H1 (cell line): ENCODE measurements at regions not wholly inside any gene's neighbourhood (a gene's known extent, or its start where the extent isn't known, plus 50 kb on each side); places are given as distances from the start of the nearest gene placed in this dataset.

Experiments
- CTCF ChIA-PET: fragments of 300-600 bp; sonication (Branson Sonifier 250); formaldehyde crosslinking; loops from one replicate; lab custom pipeline; 2021; ENCODE audit not compliant: partially characterized antibody; lab: Charles Lee
- POLR2A ChIA-PET: fragments of 300-600 bp; sonication (Branson Sonifier 250); formaldehyde crosslinking; loops from one replicate; lab custom pipeline; 2021; ENCODE audit warnings: inconsistent platforms; ENCODE audit not compliant: partially characterized antibody; lab: Charles Lee
- DNase-seq, 2 experiments: peaks; one replicate each; pipeline versions ENCODE4 v3.0.0 to v3.0.0-alpha.2; 2010 to 2022; ENCODE audit warnings: low spot score in 2 of 2, low read depth in 1 of 2, mixed read lengths in 1 of 2
- FAIRE-seq: peaks from 2 replicates; lab custom pipeline; 2011; peaks lifted over from hg19 to GRCh38; lab: Jason Lieb, UNC
- H2AFZ ChIP-seq: 2 replicates; pipeline ENCODE4 v1.8.1; 2012; ENCODE audit warnings: low read length, inconsistent platforms
- H2AK5ac ChIP-seq: 2 replicates; pipeline ENCODE4 v1.6.1; 2013; ENCODE audit warnings: low read depth, low read length
- H2BK120ac ChIP-seq: replicated peaks from 2 replicates; pipeline ENCODE3; 2013; ENCODE audit warnings: low read depth, low read length, inconsistent platforms
- H2BK12ac ChIP-seq: 2 replicates; pipeline ENCODE4 v1.6.1; 2013; ENCODE audit warnings: low read depth, low read length
- H2BK15ac ChIP-seq: 2 replicates; pipeline ENCODE4 v1.6.1; 2013; ENCODE audit warnings: low read length
- H2BK20ac ChIP-seq: 2 replicates; pipeline ENCODE4 v1.6.1; 2013; ENCODE audit warnings: low read length
- H2BK5ac ChIP-seq: 2 replicates; pipeline ENCODE4 v1.6.1; 2013; ENCODE audit warnings: low read depth, low read length
- H3K14ac ChIP-seq: 2 replicates; pipeline ENCODE4 v1.6.1; 2013; ENCODE audit warnings: inconsistent platforms; ENCODE audit not compliant: insufficient read length
- H3K18ac ChIP-seq: 2 replicates; pipeline ENCODE4 v1.6.1; 2013; ENCODE audit warnings: low read length; ENCODE audit errors: extremely low read depth
- H3K23ac ChIP-seq: 2 replicates; pipeline ENCODE4 v1.6.1; 2013; ENCODE audit warnings: inconsistent platforms; ENCODE audit not compliant: insufficient read length
- H3K23me2 ChIP-seq: 2 replicates; pipeline ENCODE4 v1.6.1; 2013; ENCODE audit warnings: low read depth, low read length
- H3K27ac ChIP-seq: 2 replicates; pipeline ENCODE4 v1.6.1; 2011; ENCODE audit warnings: low read depth, low read length, inconsistent platforms
- H3K27me3 ChIP-seq, 4 experiments: replicated peaks in 1 of 4; 1 replicate in 1 of 4; 2 replicates in 3 of 4; pipeline versions ENCODE4 v1.6.1 to v1.8.1; 2011 to 2013; ENCODE audit warnings: low read length in 3 of 4, mild to moderate bottlenecking in 3 of 4, inconsistent platforms in 2 of 4, mixed read lengths in 2 of 4, moderate library complexity in 1 of 4; ENCODE audit not compliant: control insufficient read depth in 3 of 4, insufficient read depth in 3 of 4; ENCODE audit errors: extremely low read depth in 1 of 4
- H3K36me3 ChIP-seq, 4 experiments: 2 replicates each; pipeline versions ENCODE4 v1.6.1 to v1.8.1; 2011 to 2013; ENCODE audit warnings: mild to moderate bottlenecking in 4 of 4, low read length in 3 of 4, moderate library complexity in 2 of 4, control low read depth in 1 of 4, inconsistent platforms in 1 of 4; ENCODE audit not compliant: insufficient read depth in 4 of 4, control insufficient read depth in 2 of 4
- H3K4ac ChIP-seq: replicated peaks from 2 replicates; pipeline ENCODE3; 2013; ENCODE audit warnings: low read length, low read depth, mixed read lengths, inconsistent platforms; ENCODE audit not compliant: insufficient read length
- H3K4me1 ChIP-seq, 4 experiments: replicated peaks in 1 of 4; 1 replicate in 1 of 4; 2 replicates in 3 of 4; pipeline versions ENCODE4 v1.6.1 to v1.8.1; 2011 to 2013; ENCODE audit warnings: low read length in 3 of 4, inconsistent platforms in 2 of 4, mixed read lengths in 1 of 4; ENCODE audit not compliant: insufficient read depth in 4 of 4, control insufficient read depth in 3 of 4
- H3K4me2 ChIP-seq, 2 experiments: 2 replicates each; pipeline versions ENCODE4 v1.6.1 to v1.8.1; 2011 to 2013; ENCODE audit warnings: low read depth in 2 of 2, low read length in 2 of 2, control low read depth in 1 of 2, inconsistent platforms in 1 of 2, mild to moderate bottlenecking in 1 of 2; ENCODE audit not compliant: insufficient read depth in 1 of 2
- H3K4me3 ChIP-seq, 4 experiments: fragments of 200-600, 300-600 bp in 1 of 4; sonication (generic), shearing (Covaris generic), sonication (Bioruptor Twin) in 1 of 4; 2 replicates each; pipeline versions ENCODE4 v1.5.1 to v1.8.1; 2011 to 2016; ENCODE audit warnings: low read length in 4 of 4, low read depth in 3 of 4, control low read depth in 2 of 4, inconsistent platforms in 2 of 4, mild to moderate bottlenecking in 2 of 4, mixed read lengths in 1 of 4, moderate library complexity in 1 of 4; ENCODE audit not compliant: insufficient read depth in 2 of 4; ENCODE audit errors: extremely low read depth in 1 of 4
- H3K56ac ChIP-seq: replicated peaks from 2 replicates; pipeline ENCODE3; 2013; ENCODE audit warnings: low read depth, mild to moderate bottlenecking, mixed read lengths, low read length, inconsistent platforms; ENCODE audit not compliant: insufficient read length
- H3K79me1 ChIP-seq: 2 replicates; pipeline ENCODE4 v1.6.1; 2013; ENCODE audit warnings: low read depth, low read length, control low read depth
- H3K79me2 ChIP-seq, 2 experiments: 2 replicates each; pipeline versions ENCODE4 v1.6.1 to v1.8.1; 2012 to 2013; ENCODE audit warnings: low read length in 2 of 2, mild to moderate bottlenecking in 2 of 2, inconsistent platforms in 1 of 2; ENCODE audit not compliant: insufficient read depth in 2 of 2, control insufficient read depth in 1 of 2
- H3K9ac ChIP-seq, 4 experiments: replicated peaks in 1 of 4; 1 replicate in 1 of 4; 2 replicates in 3 of 4; pipeline versions ENCODE4 v1.6.1 to v1.8.1; 2011 to 2013; ENCODE audit warnings: low read depth in 3 of 4, low read length in 3 of 4, control low read depth in 2 of 4, mild to moderate bottlenecking in 2 of 4, moderate library complexity in 2 of 4, inconsistent platforms in 1 of 4; ENCODE audit errors: extremely low read depth in 1 of 4
- H3K9me3 ChIP-seq, 2 experiments: 2 replicates each; pipeline versions ENCODE4 v1.6.1 to v1.8.1; 2012 to 2013; ENCODE audit warnings: mild to moderate bottlenecking in 2 of 2, moderate library complexity in 2 of 2, control low read depth in 1 of 2, inconsistent platforms in 1 of 2, low read depth in 1 of 2, low read length in 1 of 2, mixed read lengths in 1 of 2; ENCODE audit not compliant: insufficient read depth in 2 of 2
- H4K20me1 ChIP-seq, 2 experiments: replicated peaks in 1 of 2; 2 replicates each; pipeline versions ENCODE3 to v1.8.1; 2011 to 2013; ENCODE audit warnings: inconsistent platforms in 2 of 2, low read length in 2 of 2, mild to moderate bottlenecking in 1 of 2; ENCODE audit not compliant: insufficient read depth in 2 of 2, control insufficient read depth in 1 of 2
- H4K5ac ChIP-seq: 2 replicates; pipeline ENCODE4 v1.6.1; 2013; ENCODE audit warnings: low read length, low read depth, mixed read lengths, inconsistent platforms; ENCODE audit not compliant: insufficient read length
- H4K8ac ChIP-seq: 2 replicates; pipeline ENCODE4 v1.8.0; 2013; ENCODE audit warnings: mild to moderate bottlenecking, moderate library complexity, low read length, inconsistent platforms; ENCODE audit not compliant: insufficient read depth; ENCODE audit errors: extremely low read depth
- H4K91ac ChIP-seq: replicated peaks from 2 replicates; pipeline ENCODE3; 2013; ENCODE audit warnings: low read length, mixed read lengths, inconsistent platforms; ENCODE audit not compliant: insufficient read length
- BCL11A ChIP-seq, 2 experiments: IDR thresholded peaks; one replicate each; pipeline ENCODE4 v1.6.1; 2011; ENCODE audit warnings: low read depth in 2 of 2, low read length in 2 of 2, mild to moderate bottlenecking in 2 of 2
- CHD1 ChIP-seq: IDR thresholded peaks from 2 replicates; pipeline ENCODE4 v1.6.1; 2012; ENCODE audit warnings: low read depth, low read length, improper control_type of control experiment
- CREB1 ChIP-seq: IDR thresholded peaks from 2 replicates; pipeline ENCODE4 v1.6.1; 2012; ENCODE audit warnings: inconsistent platforms
- CTBP2 ChIP-seq: IDR thresholded peaks from 2 replicates; pipeline ENCODE4 v1.7.0; 2011; ENCODE audit warnings: borderline replicate concordance, mild to moderate bottlenecking, moderate library complexity, mixed read lengths, low read length; ENCODE audit not compliant: insufficient read depth, insufficient read length
- EP300 ChIP-seq, 2 experiments: IDR thresholded peaks; 1 replicate in 1 of 2; 2 replicates in 1 of 2; pipeline ENCODE4 v1.6.1; 2011 to 2012; ENCODE audit warnings: low read depth in 2 of 2, low read length in 2 of 2, mild to moderate bottlenecking in 2 of 2, borderline replicate concordance in 1 of 2, inconsistent platforms in 1 of 2, moderate library complexity in 1 of 2
- FOSL1 ChIP-seq: IDR thresholded peaks from 2 replicates; pipeline ENCODE4 v1.6.1; 2011; ENCODE audit warnings: mild to moderate bottlenecking, low read depth, low read length, moderate library complexity; ENCODE audit not compliant: insufficient read depth
- HDAC6 ChIP-seq: IDR thresholded peaks from one replicate; pipeline ENCODE4 v1.7.1; 2012; ENCODE audit warnings: low read depth, mild to moderate bottlenecking, inconsistent platforms, low read length, moderate library complexity
- NANOG ChIP-seq: IDR thresholded peaks from 2 replicates; pipeline ENCODE4 v1.6.1; 2011; ENCODE audit warnings: low read length, low read depth, mild to moderate bottlenecking, inconsistent platforms; ENCODE audit not compliant: insufficient read depth, poor library complexity, severe bottlenecking
- SRF ChIP-seq: IDR thresholded peaks from 2 replicates; pipeline ENCODE4 v1.6.1; 2011; ENCODE audit warnings: mild to moderate bottlenecking, low read depth, low read length, moderate library complexity
- TEAD4 ChIP-seq: IDR thresholded peaks from 2 replicates; pipeline ENCODE4 v1.6.1; 2012; ENCODE audit warnings: low read depth, low read length, inconsistent platforms, mixed read lengths
- WGBS, 2 experiments: shearing (Covaris generic) in 1 of 2; methylation state at CpG; one replicate each; pipeline versions ENCODE4 v1.1.6 to v1.1.7; 2013 to 2015; ENCODE audit warnings: low lambda C conversion rate in 2 of 2, mixed read lengths in 2 of 2, inconsistent platforms in 1 of 2, low coverage in 1 of 2, missing lambda C conversion rate in 1 of 2; ENCODE audit not compliant: insufficient replicate concordance in 2 of 2, insufficient coverage in 1 of 2, insufficient read length in 1 of 2; ENCODE audit errors: extremely low coverage in 1 of 2, missing lambda C conversion rate in 1 of 2; 5-methylcytosine and 5-hydroxymethylcytosine counted together
- TF ChIP-seq, protein P1 (sequence below), 3 experiments: IDR thresholded peaks; 1 replicate in 2 of 3; 2 replicates in 1 of 3; pipeline versions ENCODE4 v1.5.1 to v1.6.1; 2011; ENCODE audit warnings: low read length in 3 of 3, mild to moderate bottlenecking in 3 of 3, inconsistent platforms in 2 of 3, low read depth in 1 of 3, moderate library complexity in 1 of 3; ENCODE audit not compliant: insufficient read depth in 1 of 3; ENCODE audit errors: control extremely low read depth in 1 of 3

DNA sequence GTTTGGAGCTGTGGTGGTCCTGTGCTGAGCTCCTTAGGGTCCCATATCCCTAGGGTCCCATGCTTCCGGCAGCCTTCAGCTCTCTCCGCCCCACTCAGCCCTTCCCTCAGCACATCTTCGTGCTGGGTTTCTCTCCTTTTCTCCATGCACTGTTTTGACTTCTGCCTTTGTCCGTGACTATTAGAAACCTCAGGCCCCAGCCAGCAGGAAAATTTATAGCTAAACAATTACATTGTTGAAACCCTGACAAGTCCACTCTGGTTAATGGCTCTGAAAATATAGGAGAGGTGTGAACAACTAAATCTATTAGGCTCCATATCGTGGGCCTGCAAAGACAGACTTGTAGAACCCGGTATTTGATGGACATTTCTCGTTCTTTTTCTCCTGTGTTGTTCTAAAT lies 523.7 kb downstream of the CCDC171 start:
- ChIA-PET POLR2A (no interaction called here), CTCF (interaction anchor here (1.1 to 1.4 kb wide), 2 partner anchors 37 to 55 kb away, joined by 3 to 4 read pairs; no protein-coding TSS in a partner anchor)
- Histone ChIP-seq H2BK12ac (no peak overlapping the region), H3K4me1 (no peaks in the 10 kb centered on the region), H3K36me3 (no peaks in the 10 kb centered on the region), H4K20me1 (no peaks in the 10 kb centered on the region), H3K14ac (no peak overlapping the region), H2AK5ac (no peak overlapping the region), H3K4ac (no peak overlapping the region), H3K23me2 (no peaks in the 10 kb centered on the region), H2AFZ (no peak overlapping the region), H4K8ac (no peak overlapping the region), H4K5ac (no peak overlapping the region), H3K4me2 (no peak overlapping the region), H2BK15ac (no peak overlapping the region), H4K91ac (no peak overlapping the region), H2BK5ac (no peak overlapping the region), H3K56ac (no peak overlapping the region), H2BK120ac (no peak overlapping the region), H3K27ac (no peak overlapping the region), H3K9me3 (no peaks in the 10 kb centered on the region), H3K9ac (no peak overlapping the region), H3K4me3 (no peak overlapping the region), H3K27me3 (no peaks in the 10 kb centered on the region), H2BK20ac (no peak overlapping the region), H3K23ac (no peak overlapping the region), H3K79me2 (no peaks in the 10 kb centered on the region), H3K18ac (no peak overlapping the region), H3K79me1 (no peaks in the 10 kb centered on the region)
- FAIRE-seq (no peak), DNase-seq (no peak)
- 92% methylated on average over 7 of the region's 7 CpGs; no CpG with 5 or more reads in 1 of the 2 experiments for WGBS, 2 experiments
- TF ChIP-seq TEAD4 (no peak), CHD1 (no peak), EP300 (IDR thresholded peaks at IDR 0.05; ENCODE audit: borderline replicate concordance in 1 of 2, low read depth in 2 of 2, low read length in 2 of 2) (no peak), SRF (no peak), BCL11A (IDR thresholded peaks at IDR 0.05; ENCODE audit: low read depth in 2 of 2, low read length in 2 of 2) (no peak), HDAC6 (no peak), CREB1 (no peak), FOSL1 (no peak), CTBP2 (no peak), NANOG (no peak)
- TF ChIP-seq, protein P1, sequence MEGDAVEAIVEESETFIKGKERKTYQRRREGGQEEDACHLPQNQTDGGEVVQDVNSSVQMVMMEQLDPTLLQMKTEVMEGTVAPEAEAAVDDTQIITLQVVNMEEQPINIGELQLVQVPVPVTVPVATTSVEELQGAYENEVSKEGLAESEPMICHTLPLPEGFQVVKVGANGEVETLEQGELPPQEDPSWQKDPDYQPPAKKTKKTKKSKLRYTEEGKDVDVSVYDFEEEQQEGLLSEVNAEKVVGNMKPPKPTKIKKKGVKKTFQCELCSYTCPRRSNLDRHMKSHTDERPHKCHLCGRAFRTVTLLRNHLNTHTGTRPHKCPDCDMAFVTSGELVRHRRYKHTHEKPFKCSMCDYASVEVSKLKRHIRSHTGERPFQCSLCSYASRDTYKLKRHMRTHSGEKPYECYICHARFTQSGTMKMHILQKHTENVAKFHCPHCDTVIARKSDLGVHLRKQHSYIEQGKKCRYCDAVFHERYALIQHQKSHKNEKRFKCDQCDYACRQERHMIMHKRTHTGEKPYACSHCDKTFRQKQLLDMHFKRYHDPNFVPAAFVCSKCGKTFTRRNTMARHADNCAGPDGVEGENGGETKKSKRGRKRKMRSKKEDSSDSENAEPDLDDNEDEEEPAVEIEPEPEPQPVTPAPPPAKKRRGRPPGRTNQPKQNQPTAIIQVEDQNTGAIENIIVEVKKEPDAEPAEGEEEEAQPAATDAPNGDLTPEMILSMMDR (IDR thresholded peaks at IDR 0.05; ENCODE audit: control extremely low read depth in 1 of 3, insufficient read depth in 1 of 3, low read depth in 1 of 3, low read length in 3 of 3), result no peak
